ENCODE measurements at regions not wholly inside any gene's neighbourhood (a gene's known extent, or its start where the extent isn't known, plus 50 kb on each side); places are given as distances from the start of the nearest gene placed in this dataset.

- DNase-seq (no peak), ATAC-seq (no peak)
- TF ChIP-seq CTCF (IDR thresholded peaks at IDR 0.05): no peak
- no peaks in the 10 kb centered on the region for H3K4me1 ChIP-seq
- 83 to 87% (median 87%) methylated on average over 7 of the region's 7 CpGs for WGBS, 3 donors
- H3K27ac ChIP-seq: no peak overlapping the region
- H3K27me3 ChIP-seq (ENCODE audit: insufficient read depth in 3 of 3, low read length in 2 of 3): peaks cover 0 to 12% (median 4%) of the 10 kb centered on the region in 3 donors
- intact Hi-C loops (cut with DNase I): no loop called here
- no peaks in the 10 kb centered on the region for H3K9me3 ChIP-seq
- H3K4me3 ChIP-seq: no peak overlapping the region
- no peaks in the 10 kb centered on the region for H3K36me3 ChIP-seq (ENCODE audit: insufficient read depth in 1 of 2, low read depth in 1 of 2)
These were observed 56.8 kb upstream of the SHANK2 start for GRCh38 chr11:71309181-71309580.

GRCh38 chr11:71307811-71308645 lies 55.7 kb upstream of the SHANK2 start:
- intact Hi-C loops (cut with DNase I): no loop called here
- TF ChIP-seq CTCF (IDR thresholded peaks at IDR 0.05): no peak
- H3K4me3 ChIP-seq: no peak overlapping the region
- H3K9me3 ChIP-seq: no peaks in the 10 kb centered on the region
- no peak overlapping the region for H3K27ac ChIP-seq
- ATAC-seq (no peak), DNase-seq (no peak)
- H3K27me3 ChIP-seq (ENCODE audit: insufficient read depth in 3 of 3, low read length in 2 of 3): peaks cover 0 to 12% (median 4%) of the 10 kb centered on the region in 3 donors
- 42 to 70% (median 60%) methylated on average over 5 of the region's 5 CpGs for WGBS, 3 donors
- H3K4me1 ChIP-seq: no peaks in the 10 kb centered on the region
- H3K36me3 ChIP-seq (ENCODE audit: insufficient read depth in 1 of 2, low read depth in 1 of 2): no peaks in the 10 kb centered on the region

GRCh38 chr11:71305451-71306125 lies 53.2 kb upstream of the SHANK2 start:
- Histone ChIP-seq H3K36me3 (ENCODE audit: insufficient read depth in 1 of 2, low read depth in 1 of 2) (no peaks in the 10 kb centered on the region), H3K27me3 (ENCODE audit: insufficient read depth in 3 of 3, low read length in 2 of 3) (peaks cover 0 to 20% (median 5%) of the 10 kb centered on the region in 3 donors), H3K4me1 (no peaks in the 10 kb centered on the region), H3K27ac (no peak overlapping the region), H3K9me3 (no peaks in the 10 kb centered on the region), H3K4me3 (no peak overlapping the region)
- TF ChIP-seq CTCF (IDR thresholded peaks at IDR 0.05): no peak
- DNase-seq (no peak), ATAC-seq (no peak)
- intact Hi-C loops (cut with DNase I): no loop called here
- WGBS, 3 donors: 82 to 87% (median 87%) methylated on average over 18 of the region's 18 CpGs

GRCh38 chr11:71305041-71305440 lies 52.7 kb upstream of the SHANK2 start:
- no peak overlapping the region for H3K27ac ChIP-seq
- H3K36me3 ChIP-seq (ENCODE audit: insufficient read depth in 1 of 2, low read depth in 1 of 2): no peaks in the 10 kb centered on the region
- DNase-seq: no peak
- WGBS, 3 donors: 91 to 93% (median 92%) methylated on average over 7 of the region's 7 CpGs
- H3K4me1 ChIP-seq: no peaks in the 10 kb centered on the region
- no peak overlapping the region for H3K4me3 ChIP-seq
- peaks cover 0 to 21% (median 7%) of the 10 kb centered on the region in 3 donors for H3K27me3 ChIP-seq (ENCODE audit: insufficient read depth in 3 of 3, low read length in 2 of 3)
- no peak for ATAC-seq
- H3K9me3 ChIP-seq: no peaks in the 10 kb centered on the region
- TF ChIP-seq CTCF (IDR thresholded peaks at IDR 0.05): no peak
- intact Hi-C loops (cut with DNase I): no loop called here
